ENCODE measurements at regions not wholly inside any gene's neighbourhood (a gene's known extent, or its start where the extent isn't known, plus 50 kb on each side); places are given as distances from the start of the nearest gene placed in this dataset.

- H3K9me3 Mint-ChIP-seq = no peaks in the 10 kb centered on the region
- H3K4me1 Mint-ChIP-seq = no peaks in the 10 kb centered on the region
- no peak overlapping the region for H3K4me3 Mint-ChIP-seq
- no peak for ATAC-seq
- H3K27me3 Mint-ChIP-seq = no peaks in the 10 kb centered on the region
- H3K36me3 Mint-ChIP-seq = no peaks in the 10 kb centered on the region
- H3K27ac Mint-ChIP-seq = no peak overlapping the region
Measured at GRCh38 chr3:98962189-98962930, 60.9 kb upstream of the DCBLD2 start.

- H3K27me3 Mint-ChIP-seq = no peaks in the 10 kb centered on the region
- no peak overlapping the region for H3K4me3 Mint-ChIP-seq
- H3K9me3 Mint-ChIP-seq = no peaks in the 10 kb centered on the region
- ATAC-seq = no peak
- H3K4me1 Mint-ChIP-seq = no peaks in the 10 kb centered on the region
- no peaks in the 10 kb centered on the region for H3K36me3 Mint-ChIP-seq
- no peak overlapping the region for H3K27ac Mint-ChIP-seq
Measured at GRCh38 chr3:98961161-98962155, 60.0 kb upstream of the DCBLD2 start.

- Mint-ChIP-seq H3K4me1 (no peaks in the 10 kb centered on the region), H3K9me3 (no peaks in the 10 kb centered on the region), H3K36me3 (no peaks in the 10 kb centered on the region), H3K4me3 (no peak overlapping the region), H3K27me3 (peaks cover 9% of the 10 kb centered on the region), H3K27ac (no peak overlapping the region)
- ATAC-seq = no peak
Measured at GRCh38 chr3:98957681-98958080, 56.2 kb upstream of the DCBLD2 start.

- Mint-ChIP-seq H3K27ac (no peak overlapping the region), H3K27me3 (peaks cover 9% of the 10 kb centered on the region), H3K4me1 (no peaks in the 10 kb centered on the region), H3K9me3 (no peaks in the 10 kb centered on the region), H3K4me3 (no peak overlapping the region), H3K36me3 (no peaks in the 10 kb centered on the region)
- no peak for ATAC-seq
Measured at GRCh38 chr3:98956008-98956407, 54.5 kb upstream of the DCBLD2 start.

- H3K4me3 Mint-ChIP-seq = no peak overlapping the region
- no peak overlapping the region for H3K27ac Mint-ChIP-seq
- ATAC-seq = no peak
Measured at GRCh38 chr3:98954791-98955604, 53.5 kb upstream of the DCBLD2 start.

GRCh38 chr3:98954242-98954641 is 52.7 kb upstream of the DCBLD2 start:
- no peak overlapping the region for H3K27ac Mint-ChIP-seq
- H3K36me3 Mint-ChIP-seq = no peaks in the 10 kb centered on the region
- no peak overlapping the region for H3K4me3 Mint-ChIP-seq
- ATAC-seq = no peak
- no peaks in the 10 kb centered on the region for H3K4me1 Mint-ChIP-seq
- H3K9me3 Mint-ChIP-seq = no peaks in the 10 kb centered on the region
- H3K27me3 Mint-ChIP-seq = peaks cover 9% of the 10 kb centered on the region

More at GRCh38 chr3:98954791-98955604, 53.5 kb upstream of the DCBLD2 start:
- Mint-ChIP-seq H3K9me3 (no peaks in the 10 kb centered on the region), H3K4me1 (no peaks in the 10 kb centered on the region), H3K36me3 (no peaks in the 10 kb centered on the region), H3K27me3 (peaks cover 9% of the 10 kb centered on the region)

- H3K9me3 Mint-ChIP-seq = no peaks in the 10 kb centered on the region
- no peak overlapping the region for H3K4me3 Mint-ChIP-seq
- H3K27ac Mint-ChIP-seq = no peak overlapping the region
- no peaks in the 10 kb centered on the region for H3K4me1 Mint-ChIP-seq
- H3K36me3 Mint-ChIP-seq = no peaks in the 10 kb centered on the region
- peaks cover 9% of the 10 kb centered on the region for H3K27me3 Mint-ChIP-seq
- peak; percentile 8 for ATAC-seq
Measured at GRCh38 chr3:98952404-98952803, 50.9 kb upstream of the DCBLD2 start.

Data from stimulated activated memory B cell treated with anti-CD40 and anti-IgM and Interleukin-4, amounts not matched to agents 10 μg/mL and 1 μg/mL and 100 μg/mL, for 72 hours (primary cell).